HCT116 (cell line): ENCODE measurements at regions not wholly inside any gene's neighbourhood (a gene's known extent, or its start where the extent isn't known, plus 50 kb on each side); places are given as distances from the start of the nearest gene placed in this dataset.

Experiments
- ATAC-seq: fragments of 200-7000 bp; cut with Tn5 transposase; 2 replicates; pipeline ENCODE4 v1.9.1; 2020; ENCODE audit warnings: mild to moderate bottlenecking, moderate library complexity
- BruUV-seq: library from RNA; stranded (reverse); fragments of 400-500 nt; replicated peaks from 2 replicates; lab custom pipeline; 2021; lab: Mats Ljungman, UMichigan
- CTCF ChIA-PET: fragments of 300-600 bp; sonication (Branson Sonifier 250); formaldehyde crosslinking; loops from one replicate; lab custom pipeline; 2021; ENCODE audit warnings: antibody characterized with exemption; lab: Charles Lee
- POLR2A ChIA-PET: fragments of 300-600, 350-600 bp; sonication (Branson Sonifier 250); formaldehyde crosslinking; loops from one replicate; lab custom pipeline; 2021; ENCODE audit warnings: antibody characterized with exemption; lab: Charles Lee
- RAD21 ChIA-PET, 2 experiments: fragments of 300-600 bp; sonication (Branson Sonifier 250); formaldehyde crosslinking; loops; one replicate each; lab custom pipeline; 2023; ENCODE audit warnings: low total read pairs in 2 of 2; ENCODE audit not compliant: uncharacterized antibody in 2 of 2, unreplicated experiment in 2 of 2, low non-redundant PET in 1 of 2; lab: Charles Lee
- DNase-seq: peaks from one replicate; pipeline ENCODE4 v3.0.0-alpha.2; 2010; ENCODE audit warnings: low read depth, low spot score
- H2AFZ ChIP-seq: fragments of 200-600 bp; shearing (Covaris generic), sonication (generic); 2 replicates; pipeline ENCODE4 v1.6.1; 2017; ENCODE audit warnings: low read depth, mixed run types, mixed read lengths, antibody characterized with exemption, low read length; ENCODE audit not compliant: poor library complexity, severe bottlenecking
- H3K27ac ChIP-seq: 2 replicates; pipeline ENCODE4 v1.5.1; 2012; ENCODE audit warnings: low read depth, low read length
- H3K27me3 ChIP-seq: fragments of 200-600 bp; sonication (generic); 2 replicates; pipeline ENCODE4 v1.6.1; 2016; ENCODE audit warnings: mixed run types, low read length, mixed read lengths; ENCODE audit not compliant: insufficient read depth
- H3K36me3 ChIP-seq, 2 experiments: fragments of 200-500 bp in 1 of 2; fragments of 200-600 bp in 1 of 2; sonication (Bioruptor generic) in 1 of 2; sonication (generic) in 1 of 2; 2 replicates each; pipeline versions ENCODE4 v1.5.1 to v1.6.1; 2014 to 2016; ENCODE audit warnings: low read length in 2 of 2, inconsistent platforms in 1 of 2, mixed read lengths in 1 of 2, mixed run types in 1 of 2; ENCODE audit not compliant: insufficient read depth in 2 of 2, control insufficient read depth in 1 of 2
- H3K4me1 ChIP-seq, 2 experiments: fragments of 200-600 bp in 1 of 2; sonication (generic) in 1 of 2; 2 replicates each; pipeline versions ENCODE4 v1.5.1 to v1.6.1; 2012 to 2017; ENCODE audit warnings: low read length in 2 of 2, inconsistent platforms in 1 of 2, mild to moderate bottlenecking in 1 of 2, mixed read lengths in 1 of 2, mixed run types in 1 of 2, moderate library complexity in 1 of 2; ENCODE audit not compliant: insufficient read depth in 2 of 2, control insufficient read depth in 1 of 2
- H3K4me2 ChIP-seq: fragments of 200-600 bp; sonication (generic); 2 replicates; pipeline ENCODE4 v1.6.1; 2017; ENCODE audit warnings: mixed run types, low read length, mixed read lengths
- H3K4me3 ChIP-seq, 2 experiments: fragments of 200-600 bp in 1 of 2; sonication (generic) in 1 of 2; replicated peaks in 1 of 2; 2 replicates each; pipeline ENCODE4 v1.5.1; 2011 to 2016; ENCODE audit warnings: low read length in 2 of 2, control low read depth in 1 of 2, low read depth in 1 of 2, mild to moderate bottlenecking in 1 of 2, mixed read lengths in 1 of 2, mixed run types in 1 of 2
- H3K79me2 ChIP-seq: fragments of 200-600 bp; sonication (generic); 2 replicates; pipeline ENCODE4 v1.6.1; 2017; ENCODE audit warnings: mild to moderate bottlenecking, mixed run types, low read length, moderate library complexity, mixed read lengths; ENCODE audit not compliant: insufficient read depth
- H3K9ac ChIP-seq: fragments of 200-600 bp; sonication (generic); 2 replicates; pipeline ENCODE4 v1.6.1; 2016; ENCODE audit warnings: low read length, mixed read lengths
- H3K9me2 ChIP-seq: fragments of 200-600 bp; sonication (generic), shearing (Covaris generic); 2 replicates; pipeline ENCODE4 v1.6.1; 2017; ENCODE audit warnings: mixed run types, mild to moderate bottlenecking, moderate library complexity; ENCODE audit not compliant: insufficient read depth
- H3K9me3 ChIP-seq, 2 experiments: fragments of 200-500 bp in 1 of 2; fragments of 200-600 bp in 1 of 2; sonication (Bioruptor generic) in 1 of 2; sonication (generic) in 1 of 2; 2 replicates each; pipeline ENCODE4 v1.6.1; 2014 to 2017; ENCODE audit warnings: low read length in 2 of 2, mixed read lengths in 2 of 2, inconsistent platforms in 1 of 2, low read depth in 1 of 2, mild to moderate bottlenecking in 1 of 2, mixed run types in 1 of 2, moderate library complexity in 1 of 2; ENCODE audit not compliant: control insufficient read depth in 1 of 2, insufficient read depth in 1 of 2
- H4K20me1 ChIP-seq: fragments of 200-600 bp; sonication (generic), shearing (Covaris generic); 2 replicates; pipeline ENCODE4 v1.6.1; 2017; ENCODE audit warnings: mixed run types, mild to moderate bottlenecking, moderate library complexity; ENCODE audit not compliant: insufficient read depth
- ATF3 ChIP-seq: IDR thresholded peaks from 2 replicates; pipeline ENCODE4 v1.6.1; 2012
- CBX3 ChIP-seq: IDR thresholded peaks from 2 replicates; pipeline ENCODE4 v1.6.1; 2012; ENCODE audit warnings: low read depth
- CEBPB ChIP-seq: IDR thresholded peaks from 2 replicates; pipeline ENCODE4 v1.6.1; 2012; ENCODE audit warnings: low read depth
- EGR1 ChIP-seq: IDR thresholded peaks from 2 replicates; pipeline ENCODE4 v1.6.1; 2012; ENCODE audit warnings: low read depth
- EZH2 ChIP-seq: fragments of 200-600 bp; sonication (generic); IDR thresholded peaks from 2 replicates; pipeline ENCODE4 v1.6.1; 2017; ENCODE audit warnings: antibody characterized with exemption, mixed run types
- JUND ChIP-seq: IDR thresholded peaks from 2 replicates; pipeline ENCODE4 v1.6.1; 2012
- POLR2A ChIP-seq: IDR thresholded peaks from 2 replicates; pipeline ENCODE4 v1.7.0; 2011; ENCODE audit warnings: borderline replicate concordance; ENCODE audit not compliant: insufficient read depth, insufficient read length; ENCODE audit errors: extremely low read depth
- POLR2AphosphoS5 ChIP-seq: IDR thresholded peaks from 2 replicates; pipeline ENCODE4 v1.6.1; 2011; ENCODE audit warnings: mild to moderate bottlenecking, low read depth, low read length, moderate library complexity
- SIN3A ChIP-seq: IDR thresholded peaks from 2 replicates; pipeline ENCODE4 v1.6.1; 2012; ENCODE audit warnings: low read depth
- SP1 ChIP-seq: IDR thresholded peaks from 2 replicates; pipeline ENCODE4 v1.6.1; 2012; ENCODE audit warnings: low read depth
- SRF ChIP-seq: IDR thresholded peaks from 2 replicates; pipeline ENCODE4 v1.6.1; 2012; ENCODE audit warnings: low read depth
- YY1 ChIP-seq: IDR thresholded peaks from 2 replicates; pipeline ENCODE4 v1.6.1; 2011; ENCODE audit warnings: low read length, low read depth, moderate library complexity, mild to moderate bottlenecking; ENCODE audit not compliant: insufficient replicate concordance; ENCODE audit errors: extremely low read depth
- ZBTB33 ChIP-seq: IDR thresholded peaks from 2 replicates; pipeline ENCODE4 v1.6.1; 2011; ENCODE audit warnings: mild to moderate bottlenecking, low read length, moderate library complexity; ENCODE audit not compliant: insufficient replicate concordance; ENCODE audit errors: extremely low read depth
- ZNF274 ChIP-seq: fragments of 200-500 bp; sonication (Bioruptor generic); IDR thresholded peaks from 2 replicates; pipeline ENCODE4 v1.6.1; 2014; ENCODE audit warnings: mild to moderate bottlenecking, low read depth, low read length, inconsistent platforms
- intact Hi-C: fragments of 100-400 bp; cut with micrococcal nuclease; formaldehyde crosslinking; loops from 2 replicates; pipeline ENCODE4 v1.10.0; 2022
- TF ChIP-seq, protein P1 (sequence below), 3 experiments: fragments of 200-600 bp in 1 of 3; sonication (generic) in 1 of 3; IDR thresholded peaks in 2 of 3; conservative IDR thresholded peaks in 1 of 3; 2 replicates each; pipeline ENCODE4 v1.5.1; 2012 to 2017; ENCODE audit warnings: low read depth in 2 of 3, low read length in 2 of 3, antibody characterized with exemption in 1 of 3, borderline replicate concordance in 1 of 3, control low read depth in 1 of 3, mild to moderate bottlenecking in 1 of 3, mixed read lengths in 1 of 3, mixed run types in 1 of 3, moderate library complexity in 1 of 3; ENCODE audit not compliant: insufficient read depth in 1 of 3
- TF ChIP-seq, protein P2 (sequence below): IDR thresholded peaks from 2 replicates; pipeline ENCODE4 v1.6.1; 2012
- TF ChIP-seq, protein P3 (sequence below): IDR thresholded peaks from 2 replicates; pipeline ENCODE4 v1.6.1; 2012; ENCODE audit warnings: low read depth

- no peaks in the 10 kb centered on the region for H3K4me1 ChIP-seq
- CTCF ChIA-PET = no interaction called here
- no peaks in the 10 kb centered on the region for H4K20me1 ChIP-seq
- RAD21 ChIA-PET = no interaction called here
- intact Hi-C loops = no loop called here
- H3K9me2 ChIP-seq = no peaks in the 10 kb centered on the region
- POLR2A ChIA-PET = no interaction called here
- no peaks in the 10 kb centered on the region for H3K36me3 ChIP-seq
- H3K27me3 ChIP-seq = peaks cover 55% of the 10 kb centered on the region; the same call in 1 of the 2 replicates
- BruUV-seq = no TSS peak
- no peak overlapping the region for H3K27ac ChIP-seq
- TF ChIP-seq, protein P1, sequence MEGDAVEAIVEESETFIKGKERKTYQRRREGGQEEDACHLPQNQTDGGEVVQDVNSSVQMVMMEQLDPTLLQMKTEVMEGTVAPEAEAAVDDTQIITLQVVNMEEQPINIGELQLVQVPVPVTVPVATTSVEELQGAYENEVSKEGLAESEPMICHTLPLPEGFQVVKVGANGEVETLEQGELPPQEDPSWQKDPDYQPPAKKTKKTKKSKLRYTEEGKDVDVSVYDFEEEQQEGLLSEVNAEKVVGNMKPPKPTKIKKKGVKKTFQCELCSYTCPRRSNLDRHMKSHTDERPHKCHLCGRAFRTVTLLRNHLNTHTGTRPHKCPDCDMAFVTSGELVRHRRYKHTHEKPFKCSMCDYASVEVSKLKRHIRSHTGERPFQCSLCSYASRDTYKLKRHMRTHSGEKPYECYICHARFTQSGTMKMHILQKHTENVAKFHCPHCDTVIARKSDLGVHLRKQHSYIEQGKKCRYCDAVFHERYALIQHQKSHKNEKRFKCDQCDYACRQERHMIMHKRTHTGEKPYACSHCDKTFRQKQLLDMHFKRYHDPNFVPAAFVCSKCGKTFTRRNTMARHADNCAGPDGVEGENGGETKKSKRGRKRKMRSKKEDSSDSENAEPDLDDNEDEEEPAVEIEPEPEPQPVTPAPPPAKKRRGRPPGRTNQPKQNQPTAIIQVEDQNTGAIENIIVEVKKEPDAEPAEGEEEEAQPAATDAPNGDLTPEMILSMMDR (IDR thresholded peaks at IDR 0.05 in 2 of 3, conservative IDR thresholded peaks at IDR 0.05 in 1 of 3; ENCODE audit: borderline replicate concordance in 1 of 3, insufficient read depth in 1 of 3, low read depth in 2 of 3, low read length in 2 of 3) = no peak
- TF ChIP-seq SRF (no peak), POLR2A (no peak), CBX3 (no peak), POLR2AphosphoS5 (no peak), JUND (no peak), ATF3 (no peak), SIN3A (no peak), CEBPB (no peak), ZBTB33 (no peak), SP1 (no peak), YY1 (no peak), ZNF274 (no peak), EZH2 (no peak), EGR1 (no peak)
- TF ChIP-seq, protein P2, sequence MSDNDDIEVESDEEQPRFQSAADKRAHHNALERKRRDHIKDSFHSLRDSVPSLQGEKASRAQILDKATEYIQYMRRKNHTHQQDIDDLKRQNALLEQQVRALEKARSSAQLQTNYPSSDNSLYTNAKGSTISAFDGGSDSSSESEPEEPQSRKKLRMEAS = no peak
- TF ChIP-seq, protein P3, sequence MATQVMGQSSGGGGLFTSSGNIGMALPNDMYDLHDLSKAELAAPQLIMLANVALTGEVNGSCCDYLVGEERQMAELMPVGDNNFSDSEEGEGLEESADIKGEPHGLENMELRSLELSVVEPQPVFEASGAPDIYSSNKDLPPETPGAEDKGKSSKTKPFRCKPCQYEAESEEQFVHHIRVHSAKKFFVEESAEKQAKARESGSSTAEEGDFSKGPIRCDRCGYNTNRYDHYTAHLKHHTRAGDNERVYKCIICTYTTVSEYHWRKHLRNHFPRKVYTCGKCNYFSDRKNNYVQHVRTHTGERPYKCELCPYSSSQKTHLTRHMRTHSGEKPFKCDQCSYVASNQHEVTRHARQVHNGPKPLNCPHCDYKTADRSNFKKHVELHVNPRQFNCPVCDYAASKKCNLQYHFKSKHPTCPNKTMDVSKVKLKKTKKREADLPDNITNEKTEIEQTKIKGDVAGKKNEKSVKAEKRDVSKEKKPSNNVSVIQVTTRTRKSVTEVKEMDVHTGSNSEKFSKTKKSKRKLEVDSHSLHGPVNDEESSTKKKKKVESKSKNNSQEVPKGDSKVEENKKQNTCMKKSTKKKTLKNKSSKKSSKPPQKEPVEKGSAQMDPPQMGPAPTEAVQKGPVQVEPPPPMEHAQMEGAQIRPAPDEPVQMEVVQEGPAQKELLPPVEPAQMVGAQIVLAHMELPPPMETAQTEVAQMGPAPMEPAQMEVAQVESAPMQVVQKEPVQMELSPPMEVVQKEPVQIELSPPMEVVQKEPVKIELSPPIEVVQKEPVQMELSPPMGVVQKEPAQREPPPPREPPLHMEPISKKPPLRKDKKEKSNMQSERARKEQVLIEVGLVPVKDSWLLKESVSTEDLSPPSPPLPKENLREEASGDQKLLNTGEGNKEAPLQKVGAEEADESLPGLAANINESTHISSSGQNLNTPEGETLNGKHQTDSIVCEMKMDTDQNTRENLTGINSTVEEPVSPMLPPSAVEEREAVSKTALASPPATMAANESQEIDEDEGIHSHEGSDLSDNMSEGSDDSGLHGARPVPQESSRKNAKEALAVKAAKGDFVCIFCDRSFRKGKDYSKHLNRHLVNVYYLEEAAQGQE = no peak
- H3K9ac ChIP-seq = no peak overlapping the region
- no peak for DNase-seq
- H3K4me3 ChIP-seq = no peak overlapping the region
- no peak overlapping the region for H3K4me2 ChIP-seq
- H3K79me2 ChIP-seq = no peaks in the 10 kb centered on the region
- no peak for ATAC-seq
- no peak overlapping the region for H2AFZ ChIP-seq
- H3K9me3 ChIP-seq = no peaks in the 10 kb centered on the region
These were observed 314.6 kb upstream of the KIF2A start for GRCh38 chr5:61991430-61991829.
